Kidney epithelial cell (primary cell): ENCODE measurements at regions not wholly inside any gene's neighbourhood (a gene's known extent, or its start where the extent isn't known, plus 50 kb on each side); places are given as distances from the start of the nearest gene placed in this dataset.
"Not testable (repeated sequence)": the region's sequence is repeated elsewhere in the genome, so short reads cannot be mapped to it uniquely, and the experiment has no call there.

Source experiments
- DNase-seq: peaks from one replicate; pipeline ENCODE4 v3.0.0-alpha.2; 2010; ENCODE audit warnings: low read depth
- H3K27me3 ChIP-seq: 2 replicates; pipeline ENCODE4 v1.6.0; 2011; ENCODE audit warnings: low read length; ENCODE audit not compliant: control insufficient read depth, insufficient read depth
- H3K36me3 ChIP-seq: 2 replicates; pipeline ENCODE4 v1.5.1; 2011; ENCODE audit warnings: low read length; ENCODE audit not compliant: control insufficient read depth, insufficient read depth
- H3K4me3 ChIP-seq: 2 replicates; pipeline ENCODE4 v1.5.1; 2011; ENCODE audit warnings: low read depth, mild to moderate bottlenecking, control low read depth, low read length
- CTCF ChIP-seq: IDR thresholded peaks from 2 replicates; pipeline ENCODE4 v1.5.1; 2011; ENCODE audit warnings: mild to moderate bottlenecking, moderate library complexity, low read length, control low read depth, inconsistent platforms; ENCODE audit not compliant: insufficient read depth, poor library complexity, severe bottlenecking

GRCh38 chr7:23893942-23894891 is 184.2 kb downstream of the STK31 start:
- no peak for DNase-seq
- H3K4me3 ChIP-seq, result no peak overlapping the region
- H3K36me3 ChIP-seq, result no peaks in the 10 kb centered on the region
- H3K27me3 ChIP-seq, result no peaks in the 10 kb centered on the region
- TF ChIP-seq CTCF, result no peak

GRCh38 chr7:23894892-23895569 is 185.0 kb downstream of the STK31 start:
- DNase-seq, result no peak
- no peak overlapping the region for H3K4me3 ChIP-seq
- no peaks in the 10 kb centered on the region for H3K27me3 ChIP-seq

GRCh38 chr7:23895666-23896096 is 185.7 kb downstream of the STK31 start:
- H3K36me3 ChIP-seq, result no peaks in the 10 kb centered on the region

More at GRCh38 chr7:23894892-23895569, 185.0 kb downstream of the STK31 start:
- no peak for TF ChIP-seq CTCF
- no peaks in the 10 kb centered on the region for H3K36me3 ChIP-seq

GRCh38 chr7:23898619-23899018 is 188.6 kb downstream of the STK31 start:
- Histone ChIP-seq H3K36me3 (no peaks in the 10 kb centered on the region), H3K27me3 (no peaks in the 10 kb centered on the region), H3K4me3 (no peak overlapping the region)
- no peak for DNase-seq
- TF ChIP-seq CTCF, result no peak

More at GRCh38 chr7:23895666-23896096, 185.7 kb downstream of the STK31 start:
- no peak for TF ChIP-seq CTCF
- DNase-seq, result no peak
- no peaks in the 10 kb centered on the region for H3K27me3 ChIP-seq
- H3K4me3 ChIP-seq, result no peak overlapping the region

GRCh38 chr7:23904901-23905300 is 194.9 kb downstream of the STK31 start:
- DNase-seq, H3K4me3 ChIP-seq, H3K36me3 ChIP-seq, H3K27me3 ChIP-seq: not testable (repeated sequence)

- no peak for DNase-seq
- Histone ChIP-seq H3K36me3 (no peaks in the 10 kb centered on the region), H3K4me3 (no peak overlapping the region), H3K27me3 (no peaks in the 10 kb centered on the region)
- TF ChIP-seq CTCF, result no peak
These were observed 197.0 kb downstream of the STK31 start for GRCh38 chr7:23907012-23907411.
